ENCODE measurements at regions not wholly inside any gene's neighbourhood (a gene's known extent, or its start where the extent isn't known, plus 50 kb on each side); places are given as distances from the start of the nearest gene placed in this dataset.

DNA sequence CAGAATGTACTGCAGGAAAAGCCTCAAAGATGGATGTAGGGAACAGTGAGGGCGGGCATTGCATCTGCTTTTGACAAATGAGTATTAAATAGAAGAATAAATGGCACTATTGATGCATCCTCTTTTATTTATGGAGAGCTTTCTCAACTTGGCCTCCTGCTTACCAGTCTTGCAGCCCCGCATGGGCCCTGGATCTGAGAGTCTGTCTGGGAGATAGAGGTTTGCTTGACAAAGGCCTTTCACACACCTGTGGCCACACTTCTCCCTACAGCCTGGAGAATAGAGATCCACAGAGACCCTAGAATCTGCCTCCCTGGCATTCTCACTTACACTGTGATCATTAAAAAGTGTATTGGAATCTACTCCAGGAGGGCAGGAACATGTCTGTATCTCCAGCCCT lies 203.8 kb upstream of the CDH4 start:
- no peak overlapping the region for H3K27ac ChIP-seq (ENCODE audit: low read depth, low read length)
- no peaks in the 10 kb centered on the region for H3F3A ChIP-seq (ENCODE audit: insufficient read depth)
- H3K79me2 ChIP-seq (ENCODE audit: insufficient read depth, low read length): no peaks in the 10 kb centered on the region
- no peaks in the 10 kb centered on the region for H4K20me1 ChIP-seq (ENCODE audit: low read depth, low read length)
- no peak overlapping the region for H3K9ac ChIP-seq (ENCODE audit: low read length)
- no peak overlapping the region for H3K4me2 ChIP-seq (ENCODE audit: low read depth, low read length, poor library complexity, severe bottlenecking)
- no peak overlapping the region for H2AFZ ChIP-seq (ENCODE audit: low read depth, low read length, severe bottlenecking)
- no peaks in the 10 kb centered on the region for H3K9me3 ChIP-seq (ENCODE audit: insufficient read depth, low read length)
- H3K36me3 ChIP-seq (ENCODE audit: low read length): no peaks in the 10 kb centered on the region
- no peak overlapping the region for H3K4me3 ChIP-seq (ENCODE audit: insufficient read depth, low read length, poor library complexity, severe bottlenecking)
- no peaks in the 10 kb centered on the region for H3K27me3 ChIP-seq (ENCODE audit: low read length)
- TF ChIP-seq, protein P1, sequence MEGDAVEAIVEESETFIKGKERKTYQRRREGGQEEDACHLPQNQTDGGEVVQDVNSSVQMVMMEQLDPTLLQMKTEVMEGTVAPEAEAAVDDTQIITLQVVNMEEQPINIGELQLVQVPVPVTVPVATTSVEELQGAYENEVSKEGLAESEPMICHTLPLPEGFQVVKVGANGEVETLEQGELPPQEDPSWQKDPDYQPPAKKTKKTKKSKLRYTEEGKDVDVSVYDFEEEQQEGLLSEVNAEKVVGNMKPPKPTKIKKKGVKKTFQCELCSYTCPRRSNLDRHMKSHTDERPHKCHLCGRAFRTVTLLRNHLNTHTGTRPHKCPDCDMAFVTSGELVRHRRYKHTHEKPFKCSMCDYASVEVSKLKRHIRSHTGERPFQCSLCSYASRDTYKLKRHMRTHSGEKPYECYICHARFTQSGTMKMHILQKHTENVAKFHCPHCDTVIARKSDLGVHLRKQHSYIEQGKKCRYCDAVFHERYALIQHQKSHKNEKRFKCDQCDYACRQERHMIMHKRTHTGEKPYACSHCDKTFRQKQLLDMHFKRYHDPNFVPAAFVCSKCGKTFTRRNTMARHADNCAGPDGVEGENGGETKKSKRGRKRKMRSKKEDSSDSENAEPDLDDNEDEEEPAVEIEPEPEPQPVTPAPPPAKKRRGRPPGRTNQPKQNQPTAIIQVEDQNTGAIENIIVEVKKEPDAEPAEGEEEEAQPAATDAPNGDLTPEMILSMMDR (IDR thresholded peaks at IDR 0.05; ENCODE audit: insufficient read depth, low read length, poor library complexity, severe bottlenecking): no peak
- no peak for TF ChIP-seq EZH2phosphoT487 (conservative IDR thresholded peaks at IDR 0.05; ENCODE audit: low read length)
- no peaks in the 10 kb centered on the region for H3K9me2 ChIP-seq (replicated peaks; ENCODE audit: insufficient read depth, low read length)

DNA sequence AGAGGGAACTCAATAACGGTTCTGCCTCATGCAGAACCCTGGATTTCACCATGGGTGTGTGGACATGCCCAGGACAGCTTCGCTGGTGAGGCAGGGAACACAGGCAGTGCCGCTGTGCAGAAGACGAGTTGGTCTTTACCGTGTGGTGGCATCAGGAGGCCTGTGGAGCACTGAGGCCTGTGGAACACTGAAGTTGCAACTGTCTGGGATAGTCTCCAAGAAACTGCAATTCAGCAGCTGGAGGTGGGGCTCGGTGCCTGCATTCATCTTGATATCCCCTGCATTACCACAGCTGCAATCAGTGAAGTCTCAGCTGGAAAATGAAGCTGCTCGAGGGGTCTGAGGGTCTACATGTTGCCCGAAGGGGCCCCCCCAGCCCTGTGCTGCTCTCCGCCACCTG lies 202.4 kb upstream of the CDH4 start:
- Histone ChIP-seq H2AFZ (ENCODE audit: low read depth, low read length, severe bottlenecking) (no peak overlapping the region), H3K36me3 (ENCODE audit: low read length) (no peaks in the 10 kb centered on the region), H3K4me2 (ENCODE audit: low read depth, low read length, poor library complexity, severe bottlenecking) (no peak overlapping the region), H3K9me2 (replicated peaks; ENCODE audit: insufficient read depth, low read length) (no peaks in the 10 kb centered on the region), H3K79me2 (ENCODE audit: insufficient read depth, low read length) (no peaks in the 10 kb centered on the region), H3K4me3 (ENCODE audit: insufficient read depth, low read length, poor library complexity, severe bottlenecking) (no peak overlapping the region), H4K20me1 (ENCODE audit: low read depth, low read length) (no peaks in the 10 kb centered on the region), H3K9ac (ENCODE audit: low read length) (no peak overlapping the region), H3K9me3 (ENCODE audit: insufficient read depth, low read length) (no peaks in the 10 kb centered on the region), H3F3A (ENCODE audit: insufficient read depth) (no peaks in the 10 kb centered on the region), H3K27ac (ENCODE audit: low read depth, low read length) (no peak overlapping the region), H3K27me3 (ENCODE audit: low read length) (no peaks in the 10 kb centered on the region)
- no peak for TF ChIP-seq EZH2phosphoT487 (conservative IDR thresholded peaks at IDR 0.05; ENCODE audit: low read length)
- TF ChIP-seq, protein P1 (IDR thresholded peaks at IDR 0.05; ENCODE audit: insufficient read depth, low read length, poor library complexity, severe bottlenecking): no peak

DNA sequence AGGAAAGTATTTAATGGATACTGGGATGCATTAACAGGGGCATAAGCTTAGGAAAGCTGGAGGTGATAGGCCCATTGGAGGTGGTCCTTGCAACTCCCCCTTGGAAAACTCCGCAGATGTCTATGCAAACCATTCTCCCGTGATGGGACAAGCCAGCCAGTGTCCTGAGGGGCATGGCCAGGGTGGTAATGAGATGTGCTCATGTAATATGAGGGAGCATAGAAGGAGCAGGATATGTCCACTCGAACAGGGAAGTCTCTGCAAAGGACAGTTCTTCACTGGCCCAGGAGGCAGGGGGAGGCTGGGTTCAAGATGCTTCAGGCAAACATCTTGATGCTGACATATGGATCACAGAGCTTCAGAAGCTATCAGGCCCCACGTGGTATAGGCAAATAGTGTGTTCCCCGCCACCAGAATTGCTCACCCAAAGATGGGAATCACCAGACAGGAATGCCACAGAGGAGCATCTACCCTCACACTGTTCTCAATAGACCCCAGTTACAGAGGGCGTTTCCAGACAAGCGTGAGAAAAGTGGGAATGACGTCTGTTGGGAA lies 201.6 kb upstream of the CDH4 start:
- Histone ChIP-seq H4K20me1 (ENCODE audit: low read depth, low read length) (no peaks in the 10 kb centered on the region), H3K4me3 (ENCODE audit: insufficient read depth, low read length, poor library complexity, severe bottlenecking) (no peak overlapping the region), H3K9me3 (ENCODE audit: insufficient read depth, low read length) (no peaks in the 10 kb centered on the region), H3K79me2 (ENCODE audit: insufficient read depth, low read length) (no peaks in the 10 kb centered on the region), H3K9ac (ENCODE audit: low read length) (no peak overlapping the region), H3K27ac (ENCODE audit: low read depth, low read length) (no peak overlapping the region), H3K4me2 (ENCODE audit: low read depth, low read length, poor library complexity, severe bottlenecking) (no peak overlapping the region), H3K27me3 (ENCODE audit: low read length) (no peaks in the 10 kb centered on the region), H2AFZ (ENCODE audit: low read depth, low read length, severe bottlenecking) (no peak overlapping the region), H3F3A (ENCODE audit: insufficient read depth) (no peaks in the 10 kb centered on the region), H3K36me3 (ENCODE audit: low read length) (no peaks in the 10 kb centered on the region), H3K9me2 (replicated peaks; ENCODE audit: insufficient read depth, low read length) (no peaks in the 10 kb centered on the region)
- TF ChIP-seq EZH2phosphoT487 (conservative IDR thresholded peaks at IDR 0.05; ENCODE audit: low read length): no peak
- TF ChIP-seq, protein P1 (IDR thresholded peaks at IDR 0.05; ENCODE audit: insufficient read depth, low read length, poor library complexity, severe bottlenecking): no peak
